GM06990 (cell line): ENCODE measurements at regions not wholly inside any gene's neighbourhood (a gene's known extent, or its start where the extent isn't known, plus 50 kb on each side); places are given as distances from the start of the nearest gene placed in this dataset.

ENCODE experiments used
- DNase-seq: peaks from one replicate; pipeline ENCODE4 v3.0.0-alpha.2; 2011; ENCODE audit not compliant: insufficient read length; ENCODE audit errors: extremely low read depth
- H3K27me3 ChIP-seq: replicated peaks from 2 replicates; pipeline ENCODE4 v1.6.0; 2011; ENCODE audit warnings: low read length; ENCODE audit not compliant: control insufficient read depth, insufficient read depth
- H3K36me3 ChIP-seq: 2 replicates; pipeline ENCODE4 v1.5.1; 2011; ENCODE audit warnings: low read length; ENCODE audit not compliant: control insufficient read depth, insufficient read depth
- H3K4me3 ChIP-seq: replicated peaks from 2 replicates; pipeline ENCODE4 v1.5.1; 2011; ENCODE audit warnings: low read depth, mild to moderate bottlenecking, control low read depth, low read length
- CTCF ChIP-seq: IDR thresholded peaks from 2 replicates; pipeline ENCODE4 v1.5.1; 2011; ENCODE audit warnings: low read length, control low read depth, mild to moderate bottlenecking, inconsistent platforms; ENCODE audit not compliant: insufficient read depth, poor library complexity, severe bottlenecking

GRCh38 chr2:198710562-198710961, 747.2 kb downstream of the SATB2 start:
- no peak for TF ChIP-seq CTCF
- DNase-seq: no peak
- Histone ChIP-seq H3K4me3 (no peak overlapping the region), H3K36me3 (no peaks in the 10 kb centered on the region), H3K27me3 (no peaks in the 10 kb centered on the region; the same call in 1 of the 2 replicates)

- no peaks in the 10 kb centered on the region for H3K36me3 ChIP-seq
- TF ChIP-seq CTCF: no peak
- H3K27me3 ChIP-seq: no peaks in the 10 kb centered on the region; the same call in 1 of the 2 replicates
- H3K4me3 ChIP-seq: no peak overlapping the region
- no peak for DNase-seq
Measured at GRCh38 chr2:198706476-198707082, 751.2 kb downstream of the SATB2 start.

DNA sequence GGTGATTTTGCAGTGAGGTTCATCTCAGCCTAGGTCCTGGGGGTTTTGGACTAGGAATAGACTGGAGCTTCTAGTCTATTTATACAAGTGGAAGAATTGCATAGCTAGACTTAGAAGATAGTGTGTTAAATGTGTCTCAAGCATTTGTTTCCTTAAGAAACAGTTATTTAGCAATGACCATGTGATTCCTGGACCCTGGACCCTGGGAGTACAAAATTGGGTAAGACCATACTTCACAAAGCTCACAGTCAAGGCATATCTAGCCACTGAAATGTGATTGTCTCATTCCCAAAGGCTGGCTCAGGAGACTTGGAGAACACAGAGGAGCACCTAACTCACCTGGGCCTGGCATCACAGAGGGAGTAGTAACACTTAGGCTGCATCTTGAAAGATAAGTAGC, 754.5 kb downstream of the SATB2 start:
- no peak for DNase-seq
- no peak for TF ChIP-seq CTCF

GRCh38 chr2:198702796-198703195, 754.9 kb downstream of the SATB2 start:
- DNase-seq: no peak
- no peaks in the 10 kb centered on the region for H3K36me3 ChIP-seq
- no peak for TF ChIP-seq CTCF
- H3K27me3 ChIP-seq: no peaks in the 10 kb centered on the region; the same call in 1 of the 2 replicates
- no peak overlapping the region for H3K4me3 ChIP-seq

More for the DNA sequence above, 754.5 kb downstream of the SATB2 start:
- no peak overlapping the region for H3K4me3 ChIP-seq
- H3K27me3 ChIP-seq: no peaks in the 10 kb centered on the region; the same call in 1 of the 2 replicates
- no peaks in the 10 kb centered on the region for H3K36me3 ChIP-seq

DNA sequence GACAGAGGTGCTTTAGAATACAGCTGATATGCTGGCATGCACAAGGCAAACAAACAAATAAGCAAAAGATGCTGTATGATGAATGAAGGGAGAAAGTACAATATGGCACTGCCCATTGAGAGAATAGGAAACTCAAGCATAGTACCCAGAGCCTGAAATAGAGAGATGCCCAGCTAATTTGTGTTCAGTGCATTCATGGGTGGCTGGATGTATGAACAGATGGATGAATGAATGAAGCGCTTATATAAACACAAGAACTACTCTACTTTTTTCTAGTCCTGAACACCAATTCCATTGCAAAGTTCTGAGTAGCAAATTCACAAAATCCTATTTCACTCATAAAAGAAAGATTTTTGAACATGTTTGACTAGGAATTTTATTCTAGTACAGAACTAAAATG, 756.3 kb downstream of the SATB2 start:
- Histone ChIP-seq H3K4me3 (no peak overlapping the region), H3K36me3 (no peaks in the 10 kb centered on the region), H3K27me3 (no peaks in the 10 kb centered on the region; the same call in 1 of the 2 replicates)
- no peak for TF ChIP-seq CTCF
- no peak for DNase-seq

DNA sequence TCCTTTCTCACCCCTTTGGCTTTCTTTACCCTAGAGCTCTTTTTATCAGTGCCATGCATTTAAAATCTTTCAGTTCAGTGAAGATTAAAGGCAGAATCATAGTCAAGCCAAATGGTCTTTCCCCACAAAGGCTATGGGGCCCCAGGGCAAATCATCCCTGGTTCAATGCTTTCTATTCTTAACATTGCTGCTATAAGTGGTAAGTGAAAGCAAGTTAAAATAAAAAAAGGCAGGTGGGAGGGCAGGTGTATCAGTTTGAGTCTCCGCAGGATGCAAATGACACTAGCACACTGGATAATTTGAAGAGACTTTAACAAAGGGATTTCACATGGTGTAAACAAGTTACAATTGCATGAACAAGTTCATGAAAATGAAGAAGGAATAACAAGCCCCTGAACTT, 757.4 kb downstream of the SATB2 start:
- H3K27me3 ChIP-seq: no peaks in the 10 kb centered on the region; the same call in 1 of the 2 replicates
- DNase-seq: no peak
- TF ChIP-seq CTCF: no peak
- H3K4me3 ChIP-seq: no peak overlapping the region
- H3K36me3 ChIP-seq: no peaks in the 10 kb centered on the region
